Choroid plexus epithelial cell (primary cell): ENCODE measurements at regions not wholly inside any gene's neighbourhood (a gene's known extent, or its start where the extent isn't known, plus 50 kb on each side); places are given as distances from the start of the nearest gene placed in this dataset.

Experiments
- DNase-seq: peaks from one replicate; pipeline ENCODE4 v3.0.0-alpha.2; 2010; ENCODE audit warnings: low read depth
- H3K4me3 ChIP-seq: 2 replicates; pipeline ENCODE4 v1.5.1; 2011; ENCODE audit warnings: low read depth, mild to moderate bottlenecking, control low read depth, low read length, moderate library complexity
- CTCF ChIP-seq: conservative IDR thresholded peaks from 2 replicates; pipeline ENCODE4 v1.5.1; 2011; ENCODE audit warnings: low read depth, mild to moderate bottlenecking, control low read depth, inconsistent platforms, low read length, moderate library complexity

GRCh38 chr6:139748353-139749146 lies 374.1 kb upstream of the CITED2 start:
- TF ChIP-seq CTCF, result no peak
- no peak overlapping the region for H3K4me3 ChIP-seq
- DNase-seq, result peak; percentile 80

- TF ChIP-seq CTCF, result no peak
- no peak overlapping the region for H3K4me3 ChIP-seq
- DNase-seq, result no peak
Measured at GRCh38 chr6:139747154-139747553, 372.7 kb upstream of the CITED2 start.

GRCh38 chr6:139744891-139745290 lies 370.4 kb upstream of the CITED2 start:
- H3K4me3 ChIP-seq, result no peak overlapping the region
- TF ChIP-seq CTCF, result no peak
- DNase-seq, result no peak

- TF ChIP-seq CTCF, result no peak
- DNase-seq, result peak; percentile 91
- H3K4me3 ChIP-seq, result no peak overlapping the region
Measured at GRCh38 chr6:139743664-139744437, 369.4 kb upstream of the CITED2 start.

GRCh38 chr6:139742671-139743070 lies 368.2 kb upstream of the CITED2 start:
- no peak for TF ChIP-seq CTCF
- no peak overlapping the region for H3K4me3 ChIP-seq
- DNase-seq, result no peak

- DNase-seq, result peak; percentile 36
- TF ChIP-seq CTCF, result no peak
- no peak overlapping the region for H3K4me3 ChIP-seq
Measured at GRCh38 chr6:139738801-139739455, 364.5 kb upstream of the CITED2 start.
